Hepatocyte (in vitro differentiated cells): ENCODE measurements at regions not wholly inside any gene's neighbourhood (a gene's known extent, or its start where the extent isn't known, plus 50 kb on each side); places are given as distances from the start of the nearest gene placed in this dataset.

Experiments
- EZH2 ChIP-seq: fragments of 200-600 bp; sonication (generic); IDR thresholded peaks from 2 replicates; pipeline ENCODE4 v1.6.1; 2016; ENCODE audit warnings: antibody characterized with exemption, mild to moderate bottlenecking, borderline replicate concordance
- TF ChIP-seq, protein P1 (sequence below): fragments of 200-600 bp; sonication (generic); IDR thresholded peaks from 2 replicates; pipeline ENCODE4 v1.5.1; 2016; ENCODE audit warnings: antibody characterized with exemption, mild to moderate bottlenecking; ENCODE audit not compliant: poor library complexity

DNA sequence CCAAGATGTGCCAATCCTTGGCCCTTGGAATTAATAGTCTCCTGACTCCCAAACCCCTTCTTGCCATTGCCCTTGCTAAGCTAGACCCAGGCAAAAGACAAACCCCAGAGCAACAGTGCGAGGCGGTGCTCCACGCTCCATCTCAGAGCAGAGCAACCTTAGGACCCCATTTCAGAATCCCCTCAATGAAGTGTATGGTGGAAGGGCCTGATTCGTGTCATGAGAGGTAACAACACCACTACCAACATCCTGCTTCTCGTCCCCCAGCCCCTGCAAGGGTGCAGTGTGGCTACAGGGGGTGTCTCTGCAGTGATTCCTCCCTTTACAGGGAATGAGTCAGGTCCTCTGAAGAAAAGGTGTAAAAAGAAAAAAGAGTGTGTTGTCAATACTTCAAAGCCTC lies 103.9 kb upstream of the IRF2BP2 start:
- TF ChIP-seq EZH2 = no peak
- TF ChIP-seq, protein P1, sequence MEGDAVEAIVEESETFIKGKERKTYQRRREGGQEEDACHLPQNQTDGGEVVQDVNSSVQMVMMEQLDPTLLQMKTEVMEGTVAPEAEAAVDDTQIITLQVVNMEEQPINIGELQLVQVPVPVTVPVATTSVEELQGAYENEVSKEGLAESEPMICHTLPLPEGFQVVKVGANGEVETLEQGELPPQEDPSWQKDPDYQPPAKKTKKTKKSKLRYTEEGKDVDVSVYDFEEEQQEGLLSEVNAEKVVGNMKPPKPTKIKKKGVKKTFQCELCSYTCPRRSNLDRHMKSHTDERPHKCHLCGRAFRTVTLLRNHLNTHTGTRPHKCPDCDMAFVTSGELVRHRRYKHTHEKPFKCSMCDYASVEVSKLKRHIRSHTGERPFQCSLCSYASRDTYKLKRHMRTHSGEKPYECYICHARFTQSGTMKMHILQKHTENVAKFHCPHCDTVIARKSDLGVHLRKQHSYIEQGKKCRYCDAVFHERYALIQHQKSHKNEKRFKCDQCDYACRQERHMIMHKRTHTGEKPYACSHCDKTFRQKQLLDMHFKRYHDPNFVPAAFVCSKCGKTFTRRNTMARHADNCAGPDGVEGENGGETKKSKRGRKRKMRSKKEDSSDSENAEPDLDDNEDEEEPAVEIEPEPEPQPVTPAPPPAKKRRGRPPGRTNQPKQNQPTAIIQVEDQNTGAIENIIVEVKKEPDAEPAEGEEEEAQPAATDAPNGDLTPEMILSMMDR = no peak
